Stimulated activated CD8-positive, alpha-beta memory T cell treated with anti-CD3 and anti-CD28 coated beads, Interleukin-15, amount 100 ng/mL, for 48 hours (primary cell): ENCODE measurements at regions not wholly inside any gene's neighbourhood (a gene's known extent, or its start where the extent isn't known, plus 50 kb on each side); places are given as distances from the start of the nearest gene placed in this dataset.

ENCODE experiments used
- DNase-seq, 2 donors: peaks; one replicate each; pipeline ENCODE4 v3.0.0-alpha.2; 2020; ENCODE audit warnings: low read depth in 2 of 2

DNA sequence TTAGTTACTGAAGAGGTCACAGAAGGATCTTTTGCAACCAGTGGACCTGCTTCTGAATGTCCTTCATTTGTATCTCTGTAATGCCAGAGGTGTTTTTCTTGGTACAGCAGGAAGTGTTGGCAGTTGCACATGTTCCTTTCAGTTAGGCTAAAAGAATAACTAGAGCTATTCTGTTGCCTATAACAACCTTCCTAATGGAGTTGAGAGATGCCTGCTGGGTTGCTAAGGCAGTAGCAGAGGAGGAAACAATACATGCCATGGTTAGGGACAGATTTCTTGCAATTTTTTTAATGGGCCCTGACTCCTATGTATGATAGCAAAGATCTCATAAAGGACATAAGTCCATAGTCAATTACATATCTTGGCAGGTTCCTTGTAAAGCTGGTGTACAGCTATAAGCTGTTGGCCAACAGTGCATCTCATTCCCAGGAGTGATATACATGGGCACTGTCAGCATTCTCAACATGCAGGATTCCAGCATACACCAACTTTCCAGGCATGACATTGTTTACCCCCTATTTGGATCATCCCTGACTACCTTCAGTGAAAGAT is 556.6 kb downstream of the CCER1 start:
- DNase-seq: no peak

DNA sequence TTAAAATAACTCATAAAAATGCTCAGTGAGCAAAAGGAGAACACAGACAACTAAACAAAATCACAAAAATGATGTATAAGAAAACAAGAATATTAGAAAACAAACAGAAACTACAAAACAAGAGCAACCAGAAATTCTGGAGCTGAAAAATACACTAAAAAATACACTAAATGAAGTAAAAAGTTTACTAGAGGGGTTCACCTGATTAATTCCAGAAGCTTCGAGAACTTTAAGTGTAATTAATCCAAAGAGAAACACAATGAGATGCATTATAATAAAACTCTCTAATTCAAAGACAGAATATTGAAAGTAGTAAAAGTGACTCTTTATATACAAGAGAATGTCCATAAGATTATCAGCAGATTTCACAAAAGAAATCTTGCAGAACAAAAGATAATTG is 558.4 kb downstream of the CCER1 start:
- DNase-seq: no peak

- DNase-seq: no peak
These were observed 561.3 kb downstream of the CCER1 start for GRCh38 chr12:90393652-90394051.

- no peak for DNase-seq
These were observed 561.9 kb downstream of the CCER1 start for GRCh38 chr12:90393089-90393488.

GRCh38 chr12:90390947-90391346 is 564.0 kb downstream of the CCER1 start:
- DNase-seq: no peak

DNA sequence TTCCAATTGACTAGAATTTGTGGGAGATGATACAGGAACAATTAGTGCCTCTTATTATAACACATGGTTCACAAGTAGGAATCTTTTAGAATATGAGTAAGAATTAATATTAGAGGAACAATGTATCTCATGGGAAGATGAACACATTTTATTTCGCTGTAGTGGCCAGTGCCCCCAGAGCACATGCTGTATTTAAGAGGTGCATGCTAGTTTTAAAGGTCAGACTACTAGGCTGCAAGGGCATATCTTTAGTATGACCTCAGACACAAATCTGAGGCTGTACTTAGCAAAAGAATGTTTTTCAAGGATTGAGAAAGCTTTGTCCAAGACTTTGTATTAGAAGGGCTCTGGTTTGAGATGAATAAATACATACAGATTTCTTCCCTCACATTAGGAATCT is 586.9 kb downstream of the CCER1 start:
- no peak for DNase-seq

GRCh38 chr12:90366286-90366685 is 588.7 kb downstream of the CCER1 start:
- DNase-seq: no peak

DNA sequence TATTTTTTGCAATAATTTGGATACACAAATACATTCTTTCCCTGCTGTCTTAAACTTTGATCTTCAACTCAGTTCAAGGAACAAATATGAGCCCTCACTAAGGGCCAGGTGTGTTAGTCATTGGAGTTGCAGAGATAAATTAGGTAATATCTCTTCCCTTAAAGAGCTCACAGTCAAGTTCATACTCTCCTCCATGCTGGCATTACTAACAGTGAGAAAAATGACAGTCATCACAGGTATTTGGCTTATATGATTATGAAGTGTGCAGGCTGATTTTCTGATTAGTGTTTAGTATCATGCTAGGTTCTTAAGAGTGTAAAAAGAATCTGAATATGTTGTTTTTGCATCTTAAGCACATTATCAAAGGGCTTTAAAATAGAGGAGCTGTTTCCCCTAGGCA is 594.7 kb downstream of the CCER1 start:
- DNase-seq: no peak

GRCh38 chr12:90355711-90356355 is 599.1 kb downstream of the CCER1 start:
- no peak for DNase-seq

DNA sequence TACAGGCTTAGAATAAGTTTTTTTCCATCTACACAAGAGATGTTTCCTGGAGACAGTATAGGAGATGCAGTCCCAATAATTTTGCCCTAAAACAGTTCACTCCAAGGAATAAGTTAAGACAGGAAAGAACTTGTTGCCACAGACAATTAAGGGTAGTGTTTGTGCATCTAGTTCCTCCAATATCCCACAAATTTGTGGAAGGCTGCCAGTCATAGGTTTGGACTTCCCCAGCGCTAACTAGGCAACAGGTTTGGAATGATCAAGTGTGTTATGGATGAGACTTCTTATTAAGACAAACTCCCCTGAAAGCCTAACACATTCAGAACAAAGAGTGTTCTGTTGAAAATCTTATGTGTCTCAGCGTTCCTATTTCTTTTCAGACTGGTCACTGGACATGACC is 611.0 kb downstream of the CCER1 start:
- no peak for DNase-seq

- no peak for DNase-seq
These were observed 612.9 kb downstream of the CCER1 start for GRCh38 chr12:90342081-90342480.

DNA sequence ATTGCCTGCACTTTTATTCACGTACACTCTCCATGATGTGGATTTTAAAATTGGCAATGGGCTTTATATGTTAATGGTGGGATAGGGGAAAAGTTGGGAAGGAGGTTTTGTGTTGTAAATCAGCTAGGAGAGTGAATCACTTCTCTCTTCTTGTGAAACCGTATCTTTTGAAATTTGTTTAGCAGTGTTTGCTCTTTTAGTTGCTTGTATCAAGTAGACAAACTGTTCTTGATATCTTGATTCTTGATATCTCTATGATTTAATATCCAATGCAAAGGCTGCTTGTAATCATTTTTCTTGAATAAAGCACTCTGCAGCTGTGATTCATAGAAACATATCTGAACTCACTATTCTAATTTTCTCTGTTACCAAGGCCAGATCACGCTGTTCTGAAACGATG is 615.1 kb downstream of the CCER1 start:
- DNase-seq: no peak

DNA sequence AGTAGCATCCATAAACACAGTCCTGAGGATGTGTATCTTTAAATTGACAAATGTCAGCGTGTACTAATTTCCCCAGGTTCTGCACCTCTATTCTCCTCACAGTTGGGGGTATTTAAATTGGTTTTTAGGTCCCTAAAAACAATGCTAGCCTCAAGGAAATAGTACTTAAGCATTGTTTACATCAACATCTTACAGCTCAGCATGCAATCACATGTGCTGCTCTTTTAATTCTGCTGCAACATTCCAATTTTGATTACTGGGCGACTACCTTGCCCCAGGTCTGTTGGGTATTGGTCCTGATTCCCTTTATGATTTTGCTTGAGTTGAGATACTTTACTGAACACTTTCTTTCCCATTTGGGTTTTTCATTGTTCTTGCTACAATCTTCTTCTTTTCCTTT is 616.6 kb downstream of the CCER1 start:
- DNase-seq: no peak

DNA sequence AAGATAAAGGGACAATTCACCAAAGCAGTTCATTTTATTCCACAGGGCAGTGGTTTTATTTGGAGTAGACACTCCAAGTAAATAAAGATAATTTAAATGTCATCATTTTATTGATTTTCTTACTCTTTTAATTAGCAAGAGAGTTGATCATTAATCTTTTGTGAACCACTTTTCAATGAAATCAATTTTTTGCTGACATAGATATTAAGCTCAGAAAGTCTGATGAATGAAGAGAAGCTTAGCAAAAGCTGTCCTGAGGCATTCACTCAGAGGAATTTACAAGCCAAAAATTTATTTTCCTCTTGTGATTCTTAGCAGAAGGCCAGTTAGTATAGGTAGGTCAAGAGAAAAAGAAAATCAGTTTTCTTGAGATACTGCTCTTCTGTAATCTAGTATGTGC is 618.0 kb downstream of the CCER1 start:
- no peak for DNase-seq

GRCh38 chr12:90335566-90335965 is 619.4 kb downstream of the CCER1 start:
- DNase-seq: no peak

DNA sequence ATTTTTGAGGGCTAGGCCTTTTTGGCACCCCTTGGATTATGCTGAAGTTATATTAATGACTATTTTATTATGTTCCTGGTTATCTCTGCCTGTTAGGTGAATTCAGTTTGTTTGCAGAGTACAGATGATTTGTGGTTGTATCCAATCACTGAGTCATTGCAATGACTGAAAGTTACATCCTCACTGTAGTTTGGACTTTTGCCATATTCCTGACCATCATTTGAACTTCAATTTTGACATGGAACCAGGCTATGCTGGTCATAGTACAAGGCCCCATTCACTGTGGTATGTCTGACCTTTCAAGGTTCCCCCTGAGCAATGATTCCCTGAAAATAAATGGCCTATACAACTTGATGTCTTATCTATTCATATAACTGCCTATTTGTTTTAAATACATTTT is 621.0 kb downstream of the CCER1 start:
- DNase-seq: no peak

DNA sequence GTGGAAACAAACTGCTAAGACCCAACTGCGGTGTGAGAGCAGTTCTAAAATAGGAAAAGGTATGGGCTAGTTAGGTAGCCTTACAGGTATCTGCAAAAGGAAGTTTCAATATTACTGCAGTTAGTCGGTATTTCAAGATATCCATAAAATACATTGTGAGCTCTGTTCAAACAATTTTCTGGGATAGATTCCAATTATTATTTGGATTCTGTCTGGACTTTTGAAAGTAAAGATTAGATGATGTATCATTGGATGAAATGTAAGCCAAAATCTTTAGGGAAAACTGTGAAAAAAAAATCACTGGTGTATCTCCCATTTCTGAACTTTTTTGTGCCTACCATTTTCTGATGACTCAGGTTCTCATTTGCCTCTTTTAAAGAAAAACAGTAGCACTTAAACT is 621.6 kb downstream of the CCER1 start:
- no peak for DNase-seq

DNA sequence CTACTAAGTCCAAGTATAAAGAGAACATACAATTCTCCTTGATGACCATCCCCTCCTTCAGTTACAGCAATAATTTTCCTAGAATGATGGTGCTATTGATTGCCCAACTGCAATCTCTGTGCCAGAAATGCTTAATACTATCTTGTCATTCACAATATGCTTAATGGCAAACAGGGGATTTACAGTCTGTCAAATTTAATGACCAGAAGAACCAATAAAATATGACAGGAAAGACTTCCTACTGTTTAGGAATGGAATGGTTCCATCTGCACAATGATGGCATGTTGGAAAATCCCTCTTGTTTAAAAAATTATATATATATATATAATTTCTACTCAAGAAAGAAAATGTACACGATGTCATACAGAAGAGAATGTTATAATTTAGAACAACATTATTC is 623.2 kb downstream of the CCER1 start:
- no peak for DNase-seq

GRCh38 chr12:90331262-90331661 is 622.6 kb upstream of the ATP2B1 start:
- DNase-seq: no peak

DNA sequence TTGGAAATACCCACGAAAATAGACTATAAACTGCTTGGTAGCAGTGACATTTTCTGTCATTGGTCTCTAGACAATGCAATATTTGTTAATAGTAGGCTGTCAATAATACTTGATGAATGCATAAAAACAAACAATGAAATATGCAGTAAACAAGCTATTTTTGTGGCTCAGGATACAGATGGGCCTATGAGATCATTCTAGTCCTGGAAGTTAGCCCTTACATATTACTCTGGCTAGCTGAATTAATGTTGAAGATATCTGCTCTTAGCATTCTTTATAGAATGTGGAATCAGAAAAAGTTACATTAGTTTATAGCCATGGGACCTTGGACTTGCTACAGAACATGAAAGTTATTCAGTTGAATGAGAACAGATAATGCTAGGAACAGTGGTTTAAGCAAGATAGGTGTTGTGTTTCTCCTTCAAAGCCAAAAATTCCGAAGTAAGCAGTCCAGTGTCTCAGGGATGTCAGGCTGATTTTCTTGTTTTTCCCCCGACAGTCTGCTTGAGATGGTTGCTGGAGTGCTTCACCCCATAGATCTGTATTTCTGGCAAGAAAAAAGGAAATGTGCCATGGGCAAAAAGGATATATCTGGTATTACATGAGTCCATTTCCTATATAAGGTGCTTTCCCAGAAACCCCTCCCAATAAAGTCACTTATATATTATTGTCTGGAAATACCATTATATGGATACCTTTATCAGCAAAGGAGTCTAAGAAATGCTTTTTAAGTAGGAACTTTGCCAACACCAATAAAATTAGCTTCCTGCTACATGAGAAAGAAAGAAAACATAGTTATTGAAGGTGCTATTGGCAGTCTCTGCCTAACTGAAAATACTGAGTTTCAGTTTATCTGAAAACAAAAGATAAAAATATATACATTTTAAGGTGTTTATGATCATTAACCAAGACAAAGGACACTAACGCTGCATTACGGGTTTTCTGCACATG is 619.4 kb upstream of the ATP2B1 start:
- DNase-seq: no peak

DNA sequence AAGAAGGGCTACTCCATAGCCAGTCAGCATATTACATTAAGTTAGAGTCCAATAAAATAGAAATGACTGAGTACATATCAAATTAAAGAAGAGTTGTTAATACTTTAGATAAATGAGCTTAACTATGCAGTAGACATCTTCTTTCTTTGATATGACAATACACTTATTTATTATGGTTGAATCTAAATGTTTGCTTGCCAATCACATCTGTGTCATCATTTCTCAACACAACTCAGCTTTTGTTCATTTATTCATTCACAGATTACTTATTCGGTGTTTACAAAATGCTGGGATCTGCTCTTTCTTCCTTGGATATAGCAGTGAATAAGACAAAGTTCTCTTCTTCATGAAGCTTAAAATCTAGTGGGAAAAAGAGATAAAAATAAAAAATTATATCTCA is 614.6 kb upstream of the ATP2B1 start:
- DNase-seq: no peak

DNA sequence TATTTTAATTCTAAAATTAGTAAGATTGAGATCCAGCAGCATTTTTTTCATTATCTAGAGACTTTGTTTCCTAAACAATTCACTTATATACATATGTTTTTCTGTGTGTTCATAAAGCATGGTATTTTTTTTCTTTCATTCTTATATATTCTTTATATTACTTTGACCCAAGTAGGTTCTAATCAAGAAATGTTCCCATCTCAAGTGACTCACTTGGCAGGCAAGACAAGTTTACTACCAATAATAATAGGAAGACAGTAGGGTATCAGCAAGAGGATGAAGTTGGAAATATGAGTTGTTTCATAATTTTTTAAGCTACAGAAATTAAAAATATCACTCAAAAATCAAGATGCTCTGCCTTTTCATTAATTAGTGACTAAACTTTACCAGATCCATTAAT is 613.4 kb upstream of the ATP2B1 start:
- no peak for DNase-seq

DNA sequence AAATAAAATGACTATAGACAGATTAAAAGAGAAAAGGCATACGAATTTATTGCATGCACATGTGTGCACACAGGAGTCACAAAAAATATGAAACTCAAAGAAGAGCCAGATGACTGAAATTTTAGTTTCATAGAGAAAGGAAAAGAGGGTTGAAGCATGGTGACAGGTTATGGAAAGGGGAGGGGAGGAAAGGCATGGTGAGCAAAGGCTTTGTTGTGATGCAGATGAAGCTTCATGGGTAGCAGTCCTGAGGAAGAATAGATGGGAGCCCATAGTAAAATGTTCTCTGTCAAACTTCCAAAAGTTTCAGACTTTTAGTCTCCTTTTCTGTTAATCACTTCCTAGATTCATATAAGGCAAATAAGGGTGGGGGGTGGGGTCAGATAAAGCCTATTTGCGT is 612.7 kb upstream of the ATP2B1 start:
- DNase-seq: no peak
